HepG2 (cell line): ENCODE measurements at regions not wholly inside any gene's neighbourhood (a gene's known extent, or its start where the extent isn't known, plus 50 kb on each side); places are given as distances from the start of the nearest gene placed in this dataset.

ENCODE experiments used
- ATAC-seq: fragments of 200-7000 bp; cut with Tn5 transposase; 3 replicates; pipeline ENCODE4 v1.9.1; 2020; ENCODE audit warnings: mild to moderate bottlenecking, moderate library complexity
- BruUV-seq: library from RNA; stranded (reverse); fragments of 400-500 nt; replicated peaks from 2 replicates; lab custom pipeline; 2021; lab: Mats Ljungman, UMichigan
- CTCF ChIA-PET: fragments of 300-600 bp; formaldehyde crosslinking; extraction: SDS; loops from one replicate; lab custom pipeline; 2021; ENCODE audit warnings: low total read pairs, inconsistent platforms, low intra/inter-chr PET ratio; lab: Yijun Ruan, JAX
- POLR2A ChIA-PET: fragments of 350-600 bp; sonication (Branson Sonifier 250); formaldehyde crosslinking; loops from one replicate; lab custom pipeline; 2020; ENCODE audit warnings: antibody characterized with exemption, inconsistent platforms; lab: Yijun Ruan, JAX
- DNase-seq: peaks from one replicate; pipeline ENCODE4 v3.0.0-alpha.2; 2015; ENCODE audit warnings: low spot score
- FAIRE-seq: peaks from 3 replicates; lab custom pipeline; 2011; peaks lifted over from hg19 to GRCh38; lab: Jason Lieb, UNC
- H2AFZ ChIP-seq: one replicate; pipeline ENCODE4 v1.6.1; 2011; ENCODE audit warnings: low read length, inconsistent platforms
- H3K27ac ChIP-seq: fragments of 300-600 bp; 3 replicates; pipeline ENCODE4 v1.8.0; 2011; ENCODE audit warnings: mixed run types, mild to moderate bottlenecking, mixed read lengths, low read length, inconsistent platforms; ENCODE audit not compliant: insufficient read depth; ENCODE audit errors: extremely low read length
- H3K27me3 ChIP-seq, 2 experiments: fragments of 200-600 bp in 1 of 2; 2 replicates in 1 of 2; 3 replicates in 1 of 2; pipeline versions ENCODE4 v1.6.0 to v1.8.0; 2011; ENCODE audit warnings: low read length in 2 of 2, mild to moderate bottlenecking in 2 of 2, moderate library complexity in 2 of 2, inconsistent platforms in 1 of 2; ENCODE audit not compliant: insufficient read depth in 2 of 2, control insufficient read depth in 1 of 2
- H3K36me3 ChIP-seq, 2 experiments: fragments of 200-600 bp in 1 of 2; replicated peaks in 1 of 2; 2 replicates in 1 of 2; 3 replicates in 1 of 2; pipeline versions ENCODE4 v1.5.1 to v1.8.0; 2011; ENCODE audit warnings: low read length in 2 of 2, inconsistent platforms in 1 of 2; ENCODE audit not compliant: insufficient read depth in 2 of 2, control insufficient read depth in 1 of 2
- H3K4me1 ChIP-seq: 2 replicates; pipeline ENCODE4 v1.5.1; 2012; ENCODE audit warnings: low read length, inconsistent platforms; ENCODE audit not compliant: insufficient read depth
- H3K4me2 ChIP-seq: 2 replicates; pipeline ENCODE4 v1.6.0; 2011; ENCODE audit warnings: low read depth, low read length, inconsistent platforms
- H3K4me3 ChIP-seq, 3 experiments: fragments of 200-600 bp in 1 of 3; sonication (generic), shearing (Covaris generic) in 1 of 3; replicated peaks in 1 of 3; 2 replicates each; pipeline ENCODE4 v1.5.1; 2011 to 2016; ENCODE audit warnings: low read length in 3 of 3, inconsistent platforms in 2 of 3, low read depth in 2 of 3, mild to moderate bottlenecking in 2 of 3, control low read depth in 1 of 3, mixed read lengths in 1 of 3; ENCODE audit not compliant: insufficient read depth in 1 of 3
- H3K79me2 ChIP-seq: one replicate; pipeline ENCODE4 v1.6.1; 2011; ENCODE audit warnings: low read length, inconsistent platforms; ENCODE audit not compliant: insufficient read depth
- H3K9ac ChIP-seq: 2 replicates; pipeline ENCODE4 v1.6.0; 2011; ENCODE audit warnings: mild to moderate bottlenecking, low read depth, low read length, inconsistent platforms; ENCODE audit not compliant: insufficient read depth
- H3K9me3 ChIP-seq: 2 replicates; pipeline ENCODE4 v1.5.1; 2012; ENCODE audit warnings: mild to moderate bottlenecking, low read length
- H4K20me1 ChIP-seq: 2 replicates; pipeline ENCODE4 v1.6.0; 2011; ENCODE audit warnings: inconsistent platforms, mild to moderate bottlenecking, low read length, moderate library complexity; ENCODE audit not compliant: insufficient read depth
- BORCS8-MEF2B ChIP-seq: sonication (generic); formaldehyde crosslinking; IDR thresholded peaks from 2 replicates; pipeline ENCODE4 v1.8.0; 2022; ENCODE audit warnings: mild to moderate bottlenecking, missing genetic modification reagents
- CBX1 ChIP-seq: IDR thresholded peaks from one replicate; pipeline ENCODE4 v1.6.1; 2016; ENCODE audit warnings: antibody characterized with exemption, low read depth
- CC2D1A ChIP-seq: sonication (generic); formaldehyde crosslinking; IDR thresholded peaks from 2 replicates; pipeline ENCODE4 v1.8.1; 2023; ENCODE audit warnings: mild to moderate bottlenecking, missing genetic modification reagents
- CERS6 ChIP-seq: sonication (generic); formaldehyde crosslinking; IDR thresholded peaks from 2 replicates; pipeline ENCODE4 v1.5.0; 2020; ENCODE audit warnings: missing genetic modification reagents
- FOXM1 ChIP-seq: sonication (generic); formaldehyde crosslinking; IDR thresholded peaks from 2 replicates; pipeline ENCODE4 v1.5.0; 2020; ENCODE audit warnings: missing genetic modification reagents
- IRF9 ChIP-seq: sonication (generic); formaldehyde crosslinking; IDR thresholded peaks from 2 replicates; pipeline ENCODE4 v1.8.0; 2022; ENCODE audit warnings: missing genetic modification reagents, mild to moderate bottlenecking, borderline replicate concordance
- JUNB ChIP-seq: sonication (generic); formaldehyde crosslinking; IDR thresholded peaks from 2 replicates; pipeline ENCODE4 v1.8.0; 2022; ENCODE audit warnings: missing genetic modification reagents, mild to moderate bottlenecking, borderline replicate concordance
- SMAD1 ChIP-seq: sonication (generic); formaldehyde crosslinking; IDR thresholded peaks from 2 replicates; pipeline ENCODE4 v1.4.0; 2020; ENCODE audit warnings: missing genetic modification reagents, low read depth, mild to moderate bottlenecking, borderline replicate concordance
- THAP8 ChIP-seq: sonication (generic); formaldehyde crosslinking; IDR thresholded peaks from 2 replicates; pipeline ENCODE4 v1.5.1; 2020; ENCODE audit warnings: missing genetic modification reagents, mild to moderate bottlenecking, borderline replicate concordance
- U2AF2 ChIP-seq: fragments of 200-400 bp; formaldehyde crosslinking; IDR thresholded peaks from 2 replicates; pipeline ENCODE4 v1.6.1; 2017; ENCODE audit warnings: low read depth, mild to moderate bottlenecking, low read length
- ZEB1 ChIP-seq: IDR thresholded peaks from 2 replicates; pipeline ENCODE4 v1.6.1; 2012; ENCODE audit warnings: mild to moderate bottlenecking, low read depth, inconsistent platforms; ENCODE audit not compliant: insufficient replicate concordance
- ZNF138 ChIP-seq: sonication (generic); formaldehyde crosslinking; IDR thresholded peaks from 2 replicates; pipeline ENCODE4 v1.5.0; 2020; ENCODE audit warnings: mild to moderate bottlenecking, low read depth, missing genetic modification reagents
- ZNF282 ChIP-seq: fragments of 450-650 bp; IDR thresholded peaks from 2 replicates; pipeline ENCODE4 v1.6.1; 2018; ENCODE audit not compliant: partially characterized antibody
- ZNF652 ChIP-seq: IDR thresholded peaks from 2 replicates; pipeline ENCODE4 v1.6.1; 2016; ENCODE audit warnings: low read depth, borderline replicate concordance
- ZNF704 ChIP-seq: sonication (generic); formaldehyde crosslinking; IDR thresholded peaks from 2 replicates; pipeline ENCODE4 v1.8.1; 2023; ENCODE audit warnings: mild to moderate bottlenecking, inconsistent platforms, moderate library complexity, missing genetic modification reagents, borderline replicate concordance
- ZNF749 ChIP-seq: sonication (generic); formaldehyde crosslinking; IDR thresholded peaks from 2 replicates; pipeline ENCODE4 v1.8.0; 2022; ENCODE audit warnings: mild to moderate bottlenecking, missing genetic modification reagents, moderate library complexity, borderline replicate concordance
- WGBS: methylation state at CpG from one replicate; pipeline ENCODE4 v1.1.6; 2017; ENCODE audit warnings: low lambda C conversion rate; 5-methylcytosine and 5-hydroxymethylcytosine counted together
- in situ Hi-C: cut with HindIII; loops from 2 replicates; pipeline ENCODE4 v1.10.0; 2017; ENCODE audit warnings: low pct_unique_long_range_greater_than_20kb; ENCODE audit not compliant: extremely low pct_ligation_motif_present
- intact Hi-C: fragments of 100-400 bp; cut with micrococcal nuclease; formaldehyde crosslinking; loops from one replicate; pipeline ENCODE4 v1.10.0; 2022; ENCODE audit not compliant: unreplicated experiment

- H3K4me3 ChIP-seq: no peak overlapping the region
- WGBS: under 1% methylated on average over 4 of the region's 4 CpGs
- H2AFZ ChIP-seq: no peak overlapping the region
- no peaks in the 10 kb centered on the region for H3K9me3 ChIP-seq
- TF ChIP-seq ZNF704 (CRISPR knock-in tag) (no peak), ZEB1 (no peak), IRF9 (CRISPR knock-in tag) (no peak), ZNF652 (CRISPR knock-in tag) (no peak), BORCS8-MEF2B (CRISPR knock-in tag) (no peak), ZNF138 (CRISPR knock-in tag) (no peak), CERS6 (CRISPR knock-in tag) (no peak), THAP8 (CRISPR knock-in tag) (no peak), U2AF2 (no peak), SMAD1 (CRISPR knock-in tag) (no peak), FOXM1 (CRISPR knock-in tag) (no peak), CBX1 (no peak), ZNF282 (no peak), ZNF749 (CRISPR knock-in tag) (no peak), JUNB (CRISPR knock-in tag) (no peak), CC2D1A (CRISPR knock-in tag) (no peak)
- TF ChIP-seq, all 625 proteins: peak for 0
- Histone ChIP-seq H3K4me1 (no peaks in the 10 kb centered on the region), H3K27ac (no peak overlapping the region), H3K36me3 (no peaks in the 10 kb centered on the region), H3K9ac (no peak overlapping the region), H4K20me1 (no peaks in the 10 kb centered on the region), H3K4me2 (no peak overlapping the region), H3K79me2 (no peaks in the 10 kb centered on the region), H3K27me3 (no peaks in the 10 kb centered on the region)
- intact Hi-C loops (no loop called here), in situ Hi-C loops (no loop called here)
- ATAC-seq (no peak), FAIRE-seq (no peak), DNase-seq (no peak)
- POLR2A ChIA-PET: no interaction called here
- CTCF ChIA-PET: no interaction called here
- no TSS peak for BruUV-seq
These were observed 367.2 kb upstream of the SPTLC3 start for GRCh38 chr20:12641619-12642018.
